HepG2 (cell line): ENCODE measurements at regions not wholly inside any gene's neighbourhood (a gene's known extent, or its start where the extent isn't known, plus 50 kb on each side); places are given as distances from the start of the nearest gene placed in this dataset.
A peak's percentile ranks its signal among the peaks of the same experiment; 100 is the strongest.

ENCODE experiments used
- ATF7 ChIP-seq, 2 experiments: fragments of 450-650 bp in 1 of 2; sonication (generic) in 1 of 2; formaldehyde crosslinking in 1 of 2; IDR thresholded peaks; 2 replicates each; pipeline versions ENCODE4 v1.4.0 to v1.6.1; 2016 to 2020; ENCODE audit warnings: antibody characterized with exemption in 1 of 2, mild to moderate bottlenecking in 1 of 2, missing genetic modification reagents in 1 of 2
- ATM ChIP-seq: fragments of 450-650 bp; IDR thresholded peaks from 2 replicates; pipeline ENCODE4 v1.7.1; 2017; ENCODE audit warnings: mild to moderate bottlenecking, borderline replicate concordance
- HDAC1 ChIP-seq: sonication (generic); formaldehyde crosslinking; IDR thresholded peaks from 2 replicates; pipeline ENCODE4 v1.5.1; 2020; ENCODE audit warnings: mild to moderate bottlenecking, missing genetic modification reagents
- HOXD1 ChIP-seq: sonication (generic); formaldehyde crosslinking; IDR thresholded peaks from 2 replicates; pipeline ENCODE4 v1.5.0; 2020; ENCODE audit warnings: missing genetic modification reagents
- IKZF5 ChIP-seq: IDR thresholded peaks from 2 replicates; pipeline ENCODE4 v1.6.1; 2018; ENCODE audit warnings: missing genetic modification reagents, mild to moderate bottlenecking, missing compliant biosample characterization
- JDP2 ChIP-seq: sonication (generic); formaldehyde crosslinking; IDR thresholded peaks from 2 replicates; pipeline ENCODE4 v1.8.1; 2022; ENCODE audit warnings: missing genetic modification reagents, borderline replicate concordance
- KDM4B ChIP-seq: sonication (generic); formaldehyde crosslinking; IDR thresholded peaks from 2 replicates; pipeline ENCODE4 v1.4.0; 2020; ENCODE audit warnings: missing genetic modification reagents
- MAX ChIP-seq: IDR thresholded peaks from 2 replicates; pipeline ENCODE4 v1.6.1; 2012; ENCODE audit warnings: inconsistent platforms
- MLX ChIP-seq: IDR thresholded peaks from 2 replicates; pipeline ENCODE4 v1.6.1; 2016
- POGK ChIP-seq: sonication (generic); formaldehyde crosslinking; conservative IDR thresholded peaks from 2 replicates; pipeline ENCODE4 v1.8.0; 2022; ENCODE audit warnings: mild to moderate bottlenecking, moderate library complexity, missing genetic modification reagents
- PRMT3 ChIP-seq: sonication (generic); formaldehyde crosslinking; IDR thresholded peaks from 2 replicates; pipeline ENCODE4 v1.8.1; 2022; ENCODE audit warnings: low read depth, mild to moderate bottlenecking, moderate library complexity, missing genetic modification reagents, borderline replicate concordance
- TCF7 ChIP-seq: sonication (generic); IDR thresholded peaks from 2 replicates; pipeline ENCODE4 v1.6.1; 2016; ENCODE audit warnings: antibody characterized with exemption, low read depth
- THAP8 ChIP-seq: sonication (generic); formaldehyde crosslinking; IDR thresholded peaks from 2 replicates; pipeline ENCODE4 v1.5.1; 2020; ENCODE audit warnings: missing genetic modification reagents, mild to moderate bottlenecking, borderline replicate concordance
- ZNF281 ChIP-seq: sonication (generic); formaldehyde crosslinking; IDR thresholded peaks from 2 replicates; pipeline ENCODE4 v1.4.0; 2020; ENCODE audit warnings: missing genetic modification reagents, borderline replicate concordance
- ZNF354B ChIP-seq: sonication (generic); formaldehyde crosslinking; IDR thresholded peaks from 2 replicates; pipeline ENCODE4 v1.8.0; 2022; ENCODE audit warnings: mild to moderate bottlenecking, missing genetic modification reagents
- ZNF503 ChIP-seq: sonication (generic); formaldehyde crosslinking; IDR thresholded peaks from 2 replicates; pipeline ENCODE4 v1.4.0; 2020; ENCODE audit warnings: missing genetic modification reagents
- ZNF772 ChIP-seq: sonication (generic); formaldehyde crosslinking; IDR thresholded peaks from 2 replicates; pipeline ENCODE4 v1.5.0; 2020; ENCODE audit warnings: mild to moderate bottlenecking, missing genetic modification reagents
- ZNF784 ChIP-seq: sonication (generic); formaldehyde crosslinking; IDR thresholded peaks from 2 replicates; pipeline ENCODE4 v1.5.1; 2020; ENCODE audit warnings: missing genetic modification reagents, mild to moderate bottlenecking, borderline replicate concordance

GRCh38 chr7:7114575-7115291, 67.6 kb upstream of the C1GALT1 start (continued):
- TF ChIP-seq ZNF281 (peak; percentile 52; the same call in 1 of the 2 replicates), ZNF503 (peak; percentile 94; the same call in 1 of the 2 replicates), THAP8 (CRISPR knock-in tag) (no peak), ZNF354B (no peak), POGK (CRISPR knock-in tag) (peak; percentile 59; the same call in 1 of the 2 replicates), HDAC1 (CRISPR knock-in tag) (peak; percentile 89), KDM4B (0 out of 2 replicates have a peak, but pooled peaks have one; percentile 44), HOXD1 (CRISPR knock-in tag) (peak; percentile 86; the same call in 1 of the 2 replicates), ATM (no peak), MAX (peak; percentile 68), IKZF5 (CRISPR knock-in tag) (peak; percentile 92), MLX (CRISPR knock-in tag) (peak; percentile 90), TCF7 (peak; percentile 94), ATF7 (IDR thresholded peaks at IDR 0.05) (peak; percentile 42; the same call in 1 of the 2 replicates), ATF7 (CRISPR knock-in tag; IDR thresholded peaks at IDR 0.05) (no peak; the same call in 1 of the 2 replicates), ZNF784 (peak; percentile 34; the same call in 1 of the 2 replicates), PRMT3 (CRISPR knock-in tag) (0 out of 2 replicates have a peak, but pooled peaks have one; percentile 24), JDP2 (CRISPR knock-in tag) (no peak), ZNF772 (CRISPR knock-in tag) (peak; percentile 80; the same call in 1 of the 2 replicates)
